ENCODE measurements at regions not wholly inside any gene's neighbourhood (a gene's known extent, or its start where the extent isn't known, plus 50 kb on each side); places are given as distances from the start of the nearest gene placed in this dataset.
"Not testable (repeated sequence)": the region's sequence is repeated elsewhere in the genome, so short reads cannot be mapped to it uniquely, and the experiment has no call there.

DNA sequence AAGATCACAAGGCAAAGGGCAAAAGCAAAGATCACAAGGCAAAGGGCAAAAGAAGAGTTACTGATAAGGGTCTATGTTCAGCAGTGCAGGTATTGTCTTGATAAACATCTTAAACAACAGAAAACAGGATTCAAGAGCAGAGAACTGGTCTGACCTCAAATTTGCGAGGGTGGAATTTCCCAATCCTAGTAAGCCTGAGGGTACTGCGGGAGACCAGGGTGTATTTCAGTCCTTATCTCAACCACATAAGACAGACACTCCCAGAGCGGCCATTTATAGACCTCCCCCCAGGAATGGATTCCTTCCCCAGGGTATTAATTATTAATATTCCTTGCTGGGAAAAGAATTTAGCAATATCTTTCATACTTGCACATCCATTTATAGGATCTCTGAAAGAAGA is 575.3 kb upstream of the MAN1A1 start:
- DNase-seq, result not testable (repeated sequence)

DNA sequence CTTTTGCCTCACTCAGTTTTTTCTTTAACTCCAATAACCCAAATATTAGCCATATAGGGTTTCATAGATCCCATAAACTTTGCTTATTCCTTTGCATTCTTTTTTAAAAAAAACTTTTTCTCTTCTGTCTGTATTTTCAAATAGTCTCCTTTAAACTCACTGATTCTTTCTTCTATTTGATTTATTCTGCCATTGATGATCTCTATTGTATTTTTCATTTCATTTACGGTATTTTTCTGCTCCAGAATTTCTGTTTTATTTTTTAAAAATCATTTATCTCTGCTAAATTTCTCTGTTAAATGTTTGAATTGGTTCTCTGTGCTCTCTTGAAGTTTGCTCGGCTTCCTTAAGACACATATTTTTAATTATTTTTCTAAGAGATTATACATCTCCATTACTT is 573.3 kb upstream of the MAN1A1 start:
- no peak for DNase-seq

DNA sequence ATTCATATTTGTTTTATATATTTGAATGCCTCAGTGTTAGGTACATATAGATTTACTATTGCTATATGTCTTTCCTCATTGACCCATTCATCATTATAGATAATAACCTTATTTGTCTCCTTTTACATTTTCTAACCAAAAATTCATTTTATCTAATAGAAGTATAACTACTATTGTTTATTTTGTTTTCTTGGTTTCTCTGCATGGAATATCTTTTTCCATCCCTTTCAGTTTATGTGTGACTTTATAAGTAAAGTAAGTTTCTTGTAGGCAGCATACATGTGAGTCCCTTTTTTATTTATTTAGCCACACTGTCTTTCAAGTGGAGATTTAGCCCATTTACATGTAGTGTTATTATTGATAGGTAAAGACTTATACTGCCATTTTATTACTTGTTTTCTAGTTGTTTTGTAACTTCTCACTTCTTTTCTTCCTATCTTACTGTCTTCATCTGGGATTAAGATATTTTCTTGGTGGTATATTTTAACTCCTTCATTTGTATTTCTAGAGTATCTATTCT is 572.0 kb upstream of the MAN1A1 start:
- DNase-seq, result no peak

DNA sequence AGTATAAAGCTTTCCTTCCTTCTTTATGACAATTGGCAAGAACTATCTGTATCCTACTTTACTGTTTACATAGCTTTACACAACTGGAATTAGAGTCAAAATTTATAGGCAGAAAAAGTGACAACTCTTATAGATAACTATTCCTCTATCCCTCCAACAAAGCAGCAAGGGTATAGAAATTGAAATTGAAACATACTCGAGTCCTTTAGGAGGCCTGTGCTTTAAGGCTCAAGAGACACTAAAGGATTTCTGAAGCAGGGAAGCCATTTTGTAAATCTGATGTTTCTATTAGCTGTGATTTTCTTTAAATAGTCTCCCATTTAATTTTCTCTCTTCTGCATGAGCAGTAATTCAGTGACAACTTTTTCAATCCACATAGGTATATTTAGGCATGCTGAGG is 567.6 kb upstream of the MAN1A1 start:
- DNase-seq, result no peak

DNA sequence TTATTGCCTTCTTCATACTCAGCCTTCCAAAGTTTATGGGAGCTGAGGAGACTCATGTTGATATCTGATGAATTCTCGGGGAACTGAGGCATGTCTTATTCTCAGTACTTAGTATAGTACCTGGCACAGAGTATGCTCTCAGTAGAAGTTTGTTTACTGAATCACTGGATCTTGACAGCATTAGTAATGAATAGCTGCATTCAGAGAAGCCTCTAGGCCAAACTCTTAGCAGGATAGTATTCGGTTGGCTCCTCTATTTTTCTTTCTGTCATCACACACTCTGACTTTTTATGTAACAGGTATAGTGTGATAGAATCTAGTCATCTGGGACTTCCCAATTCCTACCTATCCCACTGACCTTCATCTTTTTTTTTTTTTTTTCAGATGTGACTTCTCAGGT is 566.4 kb upstream of the MAN1A1 start:
- no peak for DNase-seq

DNA sequence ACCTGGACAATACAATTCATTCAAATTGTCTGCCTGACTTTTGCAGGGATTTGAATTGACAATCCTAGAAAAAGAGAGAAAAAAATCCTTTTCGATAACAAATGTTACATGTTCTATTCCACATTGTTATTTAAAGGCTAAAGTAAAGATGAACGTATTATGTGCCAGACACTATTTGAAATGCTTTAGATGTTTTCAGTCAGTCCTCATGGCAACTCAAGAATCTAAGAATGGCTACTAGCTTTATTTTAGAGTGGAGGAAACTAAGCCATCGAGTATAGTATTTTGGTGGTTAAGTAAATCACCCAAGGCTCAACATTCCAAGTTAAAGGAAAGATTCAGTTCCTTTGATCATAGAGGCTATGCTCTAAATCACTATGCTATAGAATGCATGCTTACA is 558.6 kb upstream of the MAN1A1 start:
- DNase-seq, result no peak

DNA sequence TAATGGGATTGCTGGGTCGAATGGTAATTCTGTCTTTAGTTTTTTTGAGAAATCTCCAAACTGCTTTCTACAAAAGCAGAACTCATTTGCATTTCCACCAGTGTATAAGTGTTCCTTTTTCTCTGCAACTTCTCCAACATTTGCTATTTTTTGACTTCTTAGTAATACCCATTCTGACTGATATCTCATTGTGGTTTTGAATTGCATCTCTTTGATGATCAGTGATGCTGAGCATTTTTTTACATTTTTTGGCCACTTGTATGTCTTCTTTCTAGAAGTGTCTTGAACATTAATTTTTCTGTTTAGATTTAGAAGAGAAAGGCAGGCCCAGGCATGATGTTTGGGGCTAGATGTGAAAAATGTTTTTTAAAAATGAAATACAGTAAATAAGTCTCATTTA is 553.1 kb upstream of the MAN1A1 start:
- peak; percentile 33 for DNase-seq

DNA sequence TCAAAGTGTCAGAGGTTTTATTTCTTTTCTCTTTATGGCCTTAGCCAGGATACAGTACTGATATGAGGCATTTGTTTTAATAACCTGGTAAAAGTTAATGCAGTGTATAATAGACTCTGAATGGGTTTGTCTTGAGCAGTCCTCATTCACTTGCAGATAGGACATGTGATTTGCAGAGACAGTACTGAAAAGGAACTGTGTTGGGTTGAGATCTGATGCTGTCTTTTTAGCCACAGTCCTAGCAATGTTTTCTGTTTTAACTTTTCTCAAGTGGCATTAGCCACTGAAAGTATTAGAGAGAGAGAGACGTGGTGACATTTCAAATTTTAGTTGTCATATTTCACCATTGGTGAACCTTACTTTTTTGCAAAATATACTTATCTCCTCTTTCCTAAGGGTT is 547.2 kb upstream of the MAN1A1 start:
- no peak for DNase-seq

DNA sequence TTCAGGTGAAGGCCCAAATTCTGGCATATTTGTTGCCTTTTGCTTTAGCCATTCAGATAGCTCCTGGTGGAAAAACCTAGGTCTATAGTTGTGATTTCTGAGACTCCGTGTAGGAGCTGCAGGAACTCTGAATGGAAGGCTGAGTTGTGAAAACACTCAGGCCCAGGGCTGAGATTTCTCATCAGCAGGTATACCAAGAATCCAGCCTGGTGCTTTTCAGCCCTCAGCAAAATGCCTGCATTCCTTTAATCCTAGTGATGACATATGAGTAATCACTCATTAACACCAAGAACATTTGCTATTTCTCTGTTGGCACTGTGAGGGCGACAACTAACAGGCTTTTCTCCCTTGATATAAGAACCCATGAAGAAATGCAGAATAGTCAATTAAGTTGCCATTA is 546.1 kb upstream of the MAN1A1 start:
- no peak for DNase-seq

DNA sequence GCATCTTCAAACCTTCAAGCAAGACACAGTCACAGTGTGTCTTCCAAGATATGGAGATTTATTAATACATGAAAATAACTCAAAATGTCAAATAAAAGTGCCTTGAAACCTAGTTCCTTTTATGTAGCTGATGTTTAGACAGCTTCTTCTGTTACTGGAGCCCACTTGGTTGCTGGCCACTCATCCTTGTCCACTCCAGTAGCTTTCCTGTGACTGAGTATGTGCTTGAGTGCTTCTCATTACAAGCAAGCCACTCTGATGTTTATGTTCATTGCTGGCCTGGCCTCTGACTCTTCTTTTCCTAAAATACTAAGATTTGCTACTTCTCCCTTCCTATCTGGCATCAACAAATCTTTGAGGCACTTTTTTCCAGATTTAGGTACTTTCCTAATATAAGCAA is 545.2 kb upstream of the MAN1A1 start:
- no peak for DNase-seq

DNA sequence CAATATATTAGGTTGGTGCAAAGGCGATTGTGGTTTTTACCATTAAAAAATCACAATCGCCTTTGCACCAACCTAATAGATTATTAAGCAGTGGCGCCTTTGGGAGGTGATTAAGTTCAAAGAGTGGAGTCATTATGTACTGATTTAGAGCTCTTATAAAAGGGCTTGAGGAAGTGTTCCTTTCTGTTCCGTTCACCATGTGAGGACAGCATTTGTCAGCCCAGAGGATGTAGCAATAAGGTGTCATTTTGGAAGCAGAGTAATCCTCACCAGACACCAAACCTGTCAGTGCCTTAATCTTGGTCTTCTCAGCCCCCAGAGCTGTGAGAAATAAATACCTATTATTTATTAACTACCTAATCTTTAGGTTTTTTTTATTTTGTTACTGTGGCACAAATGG is 542.1 kb upstream of the MAN1A1 start:
- DNase-seq, result peak; percentile 40

DNA sequence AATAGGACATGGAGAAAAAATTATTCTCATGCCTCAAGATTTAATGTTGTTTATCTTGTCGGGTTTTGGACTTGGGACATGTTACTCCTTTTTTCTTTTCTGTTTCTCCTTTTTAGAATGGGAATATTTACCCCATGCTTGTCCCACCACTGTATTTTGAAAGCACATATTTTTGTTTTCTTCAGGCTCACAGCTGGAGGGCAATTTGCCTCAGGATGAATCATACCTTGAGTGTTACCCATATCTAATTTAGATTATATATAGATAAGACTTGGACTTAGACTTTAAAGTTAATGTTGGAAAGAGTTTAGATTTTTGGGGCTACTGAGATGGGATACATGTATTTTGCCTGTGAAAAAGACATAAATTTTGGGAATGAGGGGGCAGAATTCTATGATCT is 541.6 kb upstream of the MAN1A1 start:
- DNase-seq, result no peak

DNA sequence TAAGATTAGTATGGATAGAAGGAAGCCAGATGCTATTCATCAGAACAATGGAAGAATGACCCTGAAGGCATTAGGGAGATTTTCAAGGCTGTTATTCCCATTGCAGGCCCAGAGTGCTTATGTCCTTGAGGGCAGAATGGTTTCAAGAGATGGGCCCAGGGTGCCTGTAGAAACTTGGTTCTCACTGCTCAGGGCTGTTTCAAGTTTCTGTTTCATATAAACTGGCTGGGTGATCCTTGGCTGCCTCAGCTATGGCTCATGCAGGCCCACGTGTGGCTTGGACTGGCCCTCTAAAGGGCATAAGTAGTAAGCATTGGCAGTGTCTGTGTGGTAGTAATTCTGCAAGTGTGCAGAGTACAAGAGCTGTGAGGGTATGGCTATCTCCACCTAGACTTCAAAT is 540.9 kb upstream of the MAN1A1 start:
- DNase-seq, result no peak

DNA sequence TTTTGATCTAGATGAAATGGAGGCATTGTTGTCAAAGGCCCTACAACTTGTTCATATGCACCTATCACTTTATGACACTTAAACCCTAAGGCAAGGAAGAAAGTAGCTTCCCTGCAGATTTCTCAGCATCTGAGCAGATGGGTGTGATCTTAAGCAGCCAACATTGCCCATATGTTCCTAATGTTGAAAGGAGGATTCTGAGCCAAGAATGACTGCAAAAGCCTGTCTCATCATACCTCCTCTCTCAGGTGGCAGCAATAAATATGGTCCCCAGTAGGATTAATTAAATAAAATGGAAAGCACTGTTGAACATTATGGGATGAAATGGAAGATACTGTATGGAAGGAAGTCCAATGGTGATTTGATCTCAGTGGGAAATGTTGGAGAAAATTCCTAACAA is 538.1 kb upstream of the MAN1A1 start:
- no peak for DNase-seq

DNA sequence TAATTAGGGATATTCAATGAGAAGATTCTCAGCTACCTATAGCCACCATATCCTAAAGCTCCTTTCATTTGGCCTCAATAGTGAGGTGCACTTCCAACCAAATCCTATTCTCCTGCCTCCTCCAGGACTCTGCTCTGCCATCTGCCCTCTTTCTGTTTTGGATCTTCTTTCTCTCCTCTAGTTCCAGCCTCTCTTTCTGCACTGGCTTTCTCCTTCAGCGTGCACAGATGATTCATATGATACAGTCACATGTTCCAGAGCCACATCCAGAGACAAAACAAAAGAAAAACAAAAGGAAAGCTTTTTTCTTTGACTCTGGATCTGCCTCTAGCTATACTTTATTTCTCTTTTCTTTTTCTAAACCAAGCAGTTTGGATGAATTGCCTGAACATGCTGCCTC is 531.9 kb upstream of the MAN1A1 start:
- no peak for DNase-seq

DNA sequence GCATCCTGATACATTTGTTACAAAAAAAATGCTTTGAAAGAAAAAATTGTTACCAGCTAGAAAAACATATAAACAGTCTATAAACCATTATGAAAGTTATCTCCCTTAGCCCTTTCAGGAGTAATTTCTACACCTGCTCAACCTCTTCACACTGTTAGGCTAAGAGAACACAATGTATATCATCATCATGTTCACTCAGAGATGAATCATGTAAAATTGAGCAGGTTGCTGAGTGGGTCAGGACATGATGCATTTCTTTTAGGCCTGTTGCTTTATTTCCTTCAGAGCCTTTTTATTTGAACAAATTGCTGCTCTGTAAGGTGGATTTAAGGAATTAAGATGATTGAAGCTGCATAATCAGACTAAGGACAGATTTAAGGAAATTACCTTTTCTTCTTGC is 531.3 kb upstream of the MAN1A1 start:
- no peak for DNase-seq

DNA sequence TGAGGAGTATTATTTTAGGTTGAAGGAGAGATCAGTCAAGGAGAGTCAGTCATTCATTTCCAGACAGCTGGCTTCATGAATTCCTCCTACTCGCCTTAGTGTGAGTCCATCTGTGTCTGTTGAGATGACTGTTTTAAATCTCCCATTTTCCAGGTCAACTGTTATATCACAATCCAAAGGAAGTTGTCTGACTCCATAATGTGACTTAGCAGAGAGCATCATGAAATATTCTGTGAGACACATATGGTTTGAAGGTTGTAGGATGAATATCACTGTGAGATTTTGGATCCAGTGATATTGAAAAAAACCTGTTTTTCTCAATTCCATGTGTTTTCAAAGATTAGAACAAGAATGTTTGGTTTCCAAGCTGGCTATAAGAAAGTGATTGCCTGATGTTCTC is 530.2 kb upstream of the MAN1A1 start:
- no peak for DNase-seq

DNA sequence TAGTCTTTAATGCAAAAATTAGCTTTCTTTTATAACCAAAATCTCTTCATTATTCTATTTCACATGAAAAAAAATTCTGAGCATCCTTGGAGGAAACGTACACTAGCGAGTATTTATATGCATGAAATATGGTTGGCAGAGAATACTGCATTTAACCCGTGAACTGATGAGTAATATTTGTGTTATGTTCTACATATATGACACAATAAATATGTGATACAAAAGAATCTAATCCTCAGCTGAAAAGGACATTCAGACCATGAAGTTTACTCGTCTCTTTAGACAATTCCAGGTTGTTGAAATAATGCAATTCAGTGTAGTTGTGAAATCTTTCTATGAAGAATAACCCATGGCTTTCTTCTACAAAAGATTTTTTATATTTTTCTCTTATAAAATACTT is 524.8 kb upstream of the MAN1A1 start:
- DNase-seq, result no peak

DNA sequence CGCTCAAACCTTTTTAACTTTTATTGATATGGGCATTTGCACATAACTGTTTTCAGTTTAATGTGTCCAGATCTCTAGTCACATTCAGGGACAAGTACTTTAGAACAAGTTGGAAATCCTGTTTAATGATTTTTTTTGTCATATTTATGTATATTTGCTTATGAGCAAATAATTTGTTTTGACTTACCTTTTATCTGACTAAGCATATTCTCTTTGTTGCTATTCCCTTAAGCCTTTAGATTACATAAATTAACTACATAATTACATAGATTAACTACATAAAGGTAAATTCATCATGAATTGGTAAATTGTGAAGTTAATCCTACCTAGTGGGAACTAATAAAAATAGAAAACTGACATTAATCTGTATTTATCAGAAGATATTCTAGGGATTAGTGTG is 523.5 kb upstream of the MAN1A1 start:
- no peak for DNase-seq

DNA sequence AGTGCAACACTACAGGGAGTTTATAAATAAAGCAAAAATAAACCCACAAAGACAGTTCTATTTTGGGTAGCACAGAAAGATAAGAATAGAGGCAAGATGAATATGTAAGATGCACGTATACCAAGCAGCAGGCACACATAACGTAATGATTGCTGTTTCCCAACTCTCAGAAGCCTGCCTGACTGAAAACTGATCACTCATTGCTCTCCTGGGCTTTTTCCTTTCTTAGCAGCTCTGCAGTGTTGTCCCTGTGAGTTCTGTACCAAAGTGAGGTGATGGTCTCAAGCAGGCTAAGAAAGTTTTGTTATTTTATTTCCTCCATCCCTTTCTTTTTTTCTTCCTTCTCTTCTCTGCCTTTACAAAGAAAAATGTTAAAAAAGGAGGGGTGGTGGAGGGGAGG is 522.0 kb upstream of the MAN1A1 start:
- no peak for DNase-seq

DNA sequence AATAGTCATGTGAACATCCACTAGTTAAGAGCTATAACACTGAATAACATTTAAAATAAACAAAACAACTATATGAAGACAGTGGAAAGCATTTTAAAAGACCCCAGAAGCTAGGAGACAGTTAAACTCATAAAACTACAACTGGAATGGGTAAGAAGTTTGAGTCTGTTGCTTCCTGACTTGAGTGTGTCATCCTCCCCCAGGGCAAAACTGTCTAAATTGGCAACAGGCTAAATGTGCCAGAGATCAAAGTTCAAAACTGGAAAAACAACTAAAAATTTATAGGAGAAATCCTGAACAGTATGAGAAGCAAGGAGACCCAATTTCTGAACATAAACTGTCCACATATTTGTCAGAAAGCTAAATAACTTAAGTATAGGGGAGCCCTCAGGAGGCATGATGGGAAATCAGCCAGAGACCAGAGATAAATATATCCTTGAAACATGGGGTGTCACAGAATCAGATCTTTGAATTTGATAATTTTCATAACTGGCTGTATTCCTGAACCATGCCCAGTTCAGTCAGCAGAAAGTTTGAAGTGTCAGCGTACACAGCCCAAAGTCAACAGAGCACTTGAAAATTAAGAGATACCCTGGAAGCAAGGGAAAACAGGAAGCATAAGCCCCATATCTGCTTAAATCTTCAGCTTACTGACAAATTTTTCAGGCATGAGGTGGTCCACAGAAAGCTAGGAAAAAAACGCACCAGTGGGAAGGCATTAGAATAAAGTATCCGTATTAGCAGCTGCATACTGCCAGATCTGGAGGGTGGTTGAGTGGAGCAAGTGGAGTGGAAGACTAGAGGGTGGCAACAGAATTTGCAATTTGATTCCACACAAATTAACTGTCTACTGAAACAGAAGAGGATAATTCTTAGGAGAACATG is 516.1 kb upstream of the MAN1A1 start:
- no peak for DNase-seq

DNA sequence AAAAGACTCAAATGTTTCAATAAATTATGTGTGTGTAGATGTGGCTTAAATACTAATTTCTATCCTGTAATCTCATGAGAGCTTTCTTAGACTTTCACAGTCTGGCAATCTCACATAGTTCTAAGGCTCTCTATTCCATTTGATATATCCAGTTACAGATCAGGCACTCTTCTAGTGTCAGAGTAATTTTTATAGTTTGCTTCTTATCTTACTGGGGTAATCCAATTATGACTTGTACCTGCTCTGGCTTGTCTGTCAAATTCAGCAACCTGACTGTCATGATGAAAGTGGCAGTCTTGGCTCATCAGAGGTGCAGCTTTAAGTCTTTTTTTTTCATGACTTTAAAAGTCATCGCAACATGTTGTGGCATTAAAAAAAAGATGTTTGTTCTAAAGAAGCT is 513.2 kb upstream of the MAN1A1 start:
- no peak for DNase-seq

DNA sequence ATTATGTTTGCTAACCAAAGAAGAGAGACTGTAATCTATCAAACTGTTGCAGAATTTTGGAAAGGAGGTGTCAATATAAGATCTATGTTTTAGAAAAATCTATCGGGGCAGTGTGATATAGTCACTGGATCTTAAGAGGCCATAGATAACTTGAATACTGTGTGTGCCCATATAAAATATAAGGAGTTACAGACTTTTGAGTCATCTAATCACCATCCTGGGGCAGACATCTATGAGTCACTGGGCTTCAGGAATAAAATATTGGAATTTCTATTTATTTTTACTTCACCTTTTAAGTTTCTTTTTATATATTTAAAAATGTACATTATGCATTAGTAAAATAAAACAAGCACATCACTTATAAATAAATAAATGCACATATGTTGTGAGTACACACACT is 509.3 kb upstream of the MAN1A1 start:
- DNase-seq, result no peak

DNA sequence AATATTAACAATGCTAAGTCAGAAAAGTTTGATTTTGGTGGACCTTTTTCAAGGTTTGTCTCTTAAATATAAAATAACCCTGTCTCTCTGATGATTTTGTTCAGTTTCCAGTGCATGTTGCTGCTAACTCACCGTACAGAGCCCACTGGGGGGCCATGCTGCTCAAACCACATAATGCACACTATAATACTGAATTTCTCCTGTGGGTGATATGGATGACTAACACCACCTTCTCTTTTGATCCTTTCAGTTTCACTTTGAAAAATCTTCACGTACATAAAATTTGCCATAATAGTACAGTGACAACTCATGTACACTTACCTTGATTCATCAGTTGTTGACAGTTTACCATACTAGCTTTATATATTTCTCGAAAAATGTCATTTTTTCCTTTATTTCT is 506.6 kb upstream of the MAN1A1 start:
- DNase-seq, result no peak

DNA sequence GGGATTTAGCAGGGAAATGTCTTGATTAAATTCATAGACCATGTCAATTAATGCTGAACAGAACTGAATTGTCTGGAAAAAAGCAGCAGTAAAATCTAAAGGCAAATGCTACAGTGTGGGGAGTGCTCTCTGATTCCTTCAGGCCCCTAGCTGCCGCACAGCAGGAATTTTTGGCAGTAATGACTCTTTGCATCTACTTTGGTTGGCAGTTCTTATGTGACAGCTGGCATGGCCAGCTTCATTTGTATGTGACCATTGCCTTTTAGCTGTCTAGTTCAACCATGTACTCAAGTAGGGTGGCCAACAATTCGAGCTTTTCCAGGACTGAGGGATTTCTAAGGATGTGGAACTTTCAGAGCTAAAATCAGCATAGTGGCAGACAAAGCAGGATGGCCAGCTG is 499.1 kb upstream of the MAN1A1 start:
- no peak for DNase-seq
